Smooth muscle cell (in vitro differentiated cells): ENCODE measurements at regions not wholly inside any gene's neighbourhood (a gene's known extent, or its start where the extent isn't known, plus 50 kb on each side); places are given as distances from the start of the nearest gene placed in this dataset.

ENCODE experiments used
- DNase-seq: peaks from one replicate; lab custom pipeline; 2025; ENCODE audit not compliant: unreplicated experiment; lab: John Stamatoyannopoulos, UW
- H2AFZ ChIP-seq: fragments of 200-600 bp; sonication (generic); 2 replicates; pipeline ENCODE4 v1.6.0; 2016; ENCODE audit warnings: antibody characterized with exemption, low read depth, mild to moderate bottlenecking
- H3F3A ChIP-seq: fragments of 200-600 bp; sonication (generic); 2 replicates; pipeline ENCODE4 v1.6.0; 2017; ENCODE audit warnings: antibody characterized with exemption, low read depth
- H3K27ac ChIP-seq: fragments of 200-600 bp; sonication (generic); 2 replicates; pipeline ENCODE4 v1.5.1; 2016; ENCODE audit warnings: low read depth, mild to moderate bottlenecking
- H3K27me3 ChIP-seq: fragments of 200-600 bp; sonication (generic); 2 replicates; pipeline ENCODE4 v1.6.1; 2016; ENCODE audit warnings: low read depth, mild to moderate bottlenecking
- H3K36me3 ChIP-seq: fragments of 200-600 bp; sonication (generic); 2 replicates; pipeline ENCODE4 v1.5.1; 2016; ENCODE audit warnings: low read depth
- H3K4me1 ChIP-seq: fragments of 200-600 bp; sonication (generic); 2 replicates; pipeline ENCODE4 v1.5.1; 2016; ENCODE audit warnings: low read depth
- H3K4me2 ChIP-seq: fragments of 200-600 bp; sonication (generic); 2 replicates; pipeline ENCODE4 v1.6.0; 2016; ENCODE audit warnings: mild to moderate bottlenecking
- H3K4me3 ChIP-seq: fragments of 200-600 bp; sonication (generic); 2 replicates; pipeline ENCODE4 v1.5.1; 2016; ENCODE audit warnings: mild to moderate bottlenecking
- H3K79me2 ChIP-seq: fragments of 200-600 bp; sonication (generic); 2 replicates; pipeline ENCODE4 v1.6.0; 2016; ENCODE audit warnings: low read depth, mild to moderate bottlenecking
- H3K9ac ChIP-seq: fragments of 200-600 bp; sonication (generic); 2 replicates; pipeline ENCODE4 v1.6.0; 2016; ENCODE audit warnings: low read depth
- H3K9me3 ChIP-seq: fragments of 200-600 bp; sonication (generic); replicated peaks from 2 replicates; pipeline ENCODE4 v1.5.1; 2016; ENCODE audit warnings: low read depth
- H4K20me1 ChIP-seq: fragments of 200-600 bp; sonication (generic); 2 replicates; pipeline ENCODE4 v1.6.0; 2016; ENCODE audit warnings: low read depth
- WGBS: methylation state at CpG from one replicate; pipeline ENCODE4 v1.1.7; 2016; ENCODE audit warnings: low lambda C conversion rate; 5-methylcytosine and 5-hydroxymethylcytosine counted together
- TF ChIP-seq, protein P1 (sequence below): fragments of 200-600 bp; sonication (generic); IDR thresholded peaks from 2 replicates; pipeline ENCODE4 v1.5.1; 2017; ENCODE audit warnings: borderline replicate concordance, mild to moderate bottlenecking, antibody characterized with exemption; ENCODE audit not compliant: insufficient read depth, poor library complexity, severe bottlenecking

DNA sequence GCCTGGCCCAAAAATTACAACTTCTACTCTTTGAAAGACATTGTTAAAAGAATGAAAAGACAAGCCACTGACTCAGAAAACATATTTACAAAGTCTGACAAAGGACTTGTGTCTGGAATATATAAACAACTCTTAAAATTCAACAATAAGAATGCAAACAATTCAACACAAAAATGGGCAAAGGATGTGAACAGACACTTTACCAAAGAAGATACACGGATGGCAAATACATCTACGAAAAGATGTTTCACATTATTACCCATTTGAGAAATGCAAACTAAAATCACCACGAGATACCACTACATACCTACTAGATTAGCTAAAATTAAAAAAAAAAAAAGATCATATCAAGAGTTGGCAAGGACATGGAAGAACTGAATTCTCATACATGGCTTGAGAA, 80.8 kb upstream of the METRNL start:
- no peak overlapping the region for H2AFZ ChIP-seq
- H3K9me3 ChIP-seq, result no peaks in the 10 kb centered on the region
- H3K36me3 ChIP-seq, result peaks cover 3% of the 10 kb centered on the region
- H3K4me3 ChIP-seq, result no peak overlapping the region
- H3K79me2 ChIP-seq, result no peaks in the 10 kb centered on the region
- no peak overlapping the region for H3K27ac ChIP-seq
- H4K20me1 ChIP-seq, result no peaks in the 10 kb centered on the region
- no peaks in the 10 kb centered on the region for H3K4me1 ChIP-seq
- no peaks in the 10 kb centered on the region for H3F3A ChIP-seq
- WGBS, result 96% methylated on average over 3 of the region's 3 CpGs
- TF ChIP-seq, protein P1, sequence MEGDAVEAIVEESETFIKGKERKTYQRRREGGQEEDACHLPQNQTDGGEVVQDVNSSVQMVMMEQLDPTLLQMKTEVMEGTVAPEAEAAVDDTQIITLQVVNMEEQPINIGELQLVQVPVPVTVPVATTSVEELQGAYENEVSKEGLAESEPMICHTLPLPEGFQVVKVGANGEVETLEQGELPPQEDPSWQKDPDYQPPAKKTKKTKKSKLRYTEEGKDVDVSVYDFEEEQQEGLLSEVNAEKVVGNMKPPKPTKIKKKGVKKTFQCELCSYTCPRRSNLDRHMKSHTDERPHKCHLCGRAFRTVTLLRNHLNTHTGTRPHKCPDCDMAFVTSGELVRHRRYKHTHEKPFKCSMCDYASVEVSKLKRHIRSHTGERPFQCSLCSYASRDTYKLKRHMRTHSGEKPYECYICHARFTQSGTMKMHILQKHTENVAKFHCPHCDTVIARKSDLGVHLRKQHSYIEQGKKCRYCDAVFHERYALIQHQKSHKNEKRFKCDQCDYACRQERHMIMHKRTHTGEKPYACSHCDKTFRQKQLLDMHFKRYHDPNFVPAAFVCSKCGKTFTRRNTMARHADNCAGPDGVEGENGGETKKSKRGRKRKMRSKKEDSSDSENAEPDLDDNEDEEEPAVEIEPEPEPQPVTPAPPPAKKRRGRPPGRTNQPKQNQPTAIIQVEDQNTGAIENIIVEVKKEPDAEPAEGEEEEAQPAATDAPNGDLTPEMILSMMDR, result no peak
- H3K4me2 ChIP-seq, result no peak overlapping the region
- no peak for DNase-seq
- no peaks in the 10 kb centered on the region for H3K27me3 ChIP-seq
- no peak overlapping the region for H3K9ac ChIP-seq

- no peaks in the 10 kb centered on the region for H3K79me2 ChIP-seq
- H3K27me3 ChIP-seq, result no peaks in the 10 kb centered on the region
- no peaks in the 10 kb centered on the region for H3K4me1 ChIP-seq
- H2AFZ ChIP-seq, result no peak overlapping the region
- no peak overlapping the region for H3K9ac ChIP-seq
- H3K4me3 ChIP-seq, result no peak overlapping the region
- H3F3A ChIP-seq, result no peaks in the 10 kb centered on the region
- no peaks in the 10 kb centered on the region for H4K20me1 ChIP-seq
- H3K27ac ChIP-seq, result no peak overlapping the region
- WGBS, result 76% methylated on average over 6 of the region's 6 CpGs
- no peaks in the 10 kb centered on the region for H3K9me3 ChIP-seq
- no peaks in the 10 kb centered on the region for H3K36me3 ChIP-seq
- H3K4me2 ChIP-seq, result no peak overlapping the region
- TF ChIP-seq, protein P1, result no peak
- DNase-seq, result no peak
Measured at GRCh38 chr17:83000738-83001137, 78.7 kb upstream of the METRNL start.

DNA sequence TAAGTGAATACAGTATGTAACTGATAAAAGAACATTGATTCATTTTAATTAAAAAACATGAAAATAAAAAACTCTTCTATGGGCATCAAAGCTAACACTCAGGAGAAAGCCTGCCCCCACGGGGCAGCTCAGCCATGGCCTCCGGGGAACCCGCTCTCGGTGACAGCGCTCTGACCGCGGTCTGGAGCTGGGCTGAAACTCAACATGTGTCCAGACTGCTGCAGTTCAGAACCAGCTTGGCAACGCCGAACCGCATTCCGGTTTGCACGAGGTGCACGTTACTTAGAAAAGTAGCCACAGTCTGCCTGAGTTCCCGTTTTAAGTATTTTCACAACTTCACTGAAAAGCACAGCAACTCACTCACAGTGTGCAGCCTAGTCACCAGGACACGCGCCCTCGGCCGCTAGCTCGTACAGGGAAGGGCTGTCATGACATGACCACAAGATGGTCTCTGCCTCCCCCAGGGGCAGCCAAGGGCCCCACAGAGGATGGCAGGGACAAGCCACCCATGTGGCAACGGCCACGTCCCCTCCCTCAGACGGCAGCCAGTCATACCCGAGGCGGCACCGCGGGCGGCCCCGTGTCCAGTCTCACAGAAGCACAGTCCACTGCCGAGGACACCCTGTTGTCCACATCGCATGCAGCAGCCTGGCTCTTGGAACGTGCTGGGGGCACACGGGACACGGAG, 77.1 kb upstream of the METRNL start:
- no peak for DNase-seq
- H3K4me3 ChIP-seq, result no peak overlapping the region
- H3K27ac ChIP-seq, result no peak overlapping the region
- WGBS, result 97% methylated on average over 32 of the region's 33 CpGs
- H3K4me2 ChIP-seq, result no peak overlapping the region
- H3K36me3 ChIP-seq, result no peaks in the 10 kb centered on the region
- no peaks in the 10 kb centered on the region for H3K9me3 ChIP-seq
- no peaks in the 10 kb centered on the region for H3K4me1 ChIP-seq
- no peaks in the 10 kb centered on the region for H3K27me3 ChIP-seq
- H2AFZ ChIP-seq, result no peak overlapping the region
- no peaks in the 10 kb centered on the region for H3F3A ChIP-seq
- no peaks in the 10 kb centered on the region for H4K20me1 ChIP-seq
- no peak overlapping the region for H3K9ac ChIP-seq
- H3K79me2 ChIP-seq, result no peaks in the 10 kb centered on the region
- TF ChIP-seq, protein P1, result no peak

DNA sequence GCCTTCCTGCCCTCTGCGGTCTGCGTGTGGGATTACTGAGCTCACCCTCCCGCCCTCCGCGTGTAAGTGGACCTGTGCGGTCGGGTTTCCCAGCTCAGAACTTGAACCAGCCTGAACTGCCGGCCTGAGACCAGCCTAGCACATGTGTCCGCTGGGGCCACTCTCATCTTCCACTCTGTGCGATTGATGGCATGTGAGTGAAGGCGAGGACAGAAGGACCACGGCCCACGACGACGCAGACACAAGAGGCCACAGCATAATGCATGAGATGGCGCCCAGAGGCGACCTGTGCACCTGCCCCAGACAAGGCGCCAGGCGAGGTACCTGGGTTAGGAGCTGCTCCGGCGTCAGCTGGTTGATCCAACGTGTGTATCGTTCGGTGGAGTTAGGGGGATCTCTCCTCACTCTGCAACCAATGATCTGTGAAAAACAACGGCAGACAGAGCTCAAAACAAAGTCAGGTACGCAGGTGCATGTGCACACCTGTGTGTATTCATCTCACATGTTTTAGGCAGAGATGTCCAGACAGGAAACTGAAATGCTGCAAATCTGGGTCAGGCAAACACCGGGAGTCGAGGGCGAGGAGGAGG, 74.5 kb upstream of the METRNL start:
- Histone ChIP-seq H3K27ac (no peak overlapping the region), H2AFZ (no peak overlapping the region), H3K9ac (no peak overlapping the region), H3K4me2 (no peak overlapping the region), H4K20me1 (no peaks in the 10 kb centered on the region), H3K4me1 (no peaks in the 10 kb centered on the region), H3K4me3 (no peak overlapping the region), H3K27me3 (no peaks in the 10 kb centered on the region), H3K36me3 (no peaks in the 10 kb centered on the region), H3F3A (no peaks in the 10 kb centered on the region), H3K79me2 (no peaks in the 10 kb centered on the region), H3K9me3 (no peaks in the 10 kb centered on the region)
- no peak for DNase-seq
- WGBS, result 97% methylated on average over 29 of the region's 29 CpGs
- TF ChIP-seq, protein P1, result no peak
